DMS 273 (cell line): ENCODE measurements at regions not wholly inside any gene's neighbourhood (a gene's known extent, or its start where the extent isn't known, plus 50 kb on each side); places are given as distances from the start of the nearest gene placed in this dataset.
"Not testable (repeated sequence)": the region's sequence is repeated elsewhere in the genome, so short reads cannot be mapped to it uniquely, and the experiment has no call there.

Experiments
- DNase-seq: peaks from one replicate; lab custom pipeline; 2025; ENCODE audit not compliant: unreplicated experiment; lab: John Stamatoyannopoulos, UW

GRCh38 chr6:50959081-50959641, 140.5 kb downstream of the TFAP2B start:
- DNase-seq: no peak

GRCh38 chr6:50961611-50962010, 142.9 kb downstream of the TFAP2B start:
- DNase-seq: no peak

DNA sequence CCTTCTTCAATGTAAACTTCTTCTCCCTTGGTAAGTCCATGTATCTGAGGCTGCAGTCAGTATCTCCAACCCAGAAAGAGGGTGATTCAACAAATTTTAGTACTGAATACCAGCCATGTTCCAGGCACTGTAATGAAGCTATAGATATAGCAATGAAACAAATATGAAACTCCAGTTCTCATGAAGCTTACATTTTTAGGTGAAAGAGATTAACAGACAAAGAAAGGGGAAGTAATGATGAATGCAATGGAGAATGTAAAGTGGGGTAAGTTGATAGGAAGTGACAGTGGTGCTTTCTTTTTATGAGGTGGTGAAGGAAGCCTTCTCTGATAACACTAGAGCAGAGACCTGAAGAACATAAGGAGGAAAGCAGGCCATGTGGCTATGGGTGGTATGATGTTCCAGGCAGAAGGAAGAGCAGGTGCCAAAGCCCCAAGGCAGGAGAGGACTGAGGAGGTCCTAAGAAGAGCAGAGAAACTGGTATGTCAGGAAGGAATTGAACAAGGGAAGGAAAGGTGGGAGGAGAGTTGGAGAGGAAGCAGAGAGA, 143.6 kb downstream of the TFAP2B start:
- DNase-seq: no peak

DNA sequence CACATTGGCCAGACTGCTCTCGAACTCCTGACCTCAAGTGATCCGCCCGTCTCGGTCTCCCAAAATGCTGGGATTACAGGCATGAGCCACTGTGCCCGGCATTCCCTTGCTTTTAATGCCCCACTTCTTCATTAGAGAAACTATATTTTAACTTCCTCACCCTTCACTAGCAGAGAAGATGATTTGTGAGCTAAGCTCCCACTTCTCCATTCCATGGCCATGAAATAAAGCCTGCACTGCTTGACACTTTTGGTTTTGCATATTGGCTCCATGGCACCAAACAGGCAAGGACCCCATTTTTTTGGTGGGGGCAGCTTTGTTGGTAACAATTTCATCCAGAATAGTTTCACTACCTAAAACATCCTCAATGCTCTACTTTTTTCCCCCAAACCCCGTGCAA, 145.3 kb downstream of the TFAP2B start:
- DNase-seq: no peak

DNA sequence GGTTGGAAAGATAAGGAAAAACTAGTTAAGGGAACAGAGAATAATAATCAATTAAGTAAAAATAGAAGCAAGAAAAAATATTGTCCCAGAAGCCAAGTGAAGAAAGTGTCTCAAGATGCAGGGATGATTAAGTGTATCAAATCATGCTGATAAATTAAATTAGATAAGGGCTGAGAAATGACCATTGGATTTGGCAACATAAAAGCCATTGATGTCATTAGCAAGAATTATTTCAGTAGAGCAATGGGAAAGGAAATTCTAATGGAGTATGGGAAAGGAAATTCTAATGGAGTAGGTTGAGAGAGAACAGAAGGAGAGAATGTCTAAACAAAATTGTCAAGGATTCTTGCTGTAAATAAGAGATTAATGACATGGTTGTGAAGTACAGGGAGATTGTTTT, 146.8 kb downstream of the TFAP2B start:
- no peak for DNase-seq

GRCh38 chr6:50966532-50966931, 147.9 kb downstream of the TFAP2B start:
- no peak for DNase-seq

- no peak for DNase-seq
Observed at GRCh38 chr6:50966986-50967385, 148.3 kb downstream of the TFAP2B start.

GRCh38 chr6:50968246-50968645, 149.6 kb downstream of the TFAP2B start:
- DNase-seq: not testable (repeated sequence)

DNA sequence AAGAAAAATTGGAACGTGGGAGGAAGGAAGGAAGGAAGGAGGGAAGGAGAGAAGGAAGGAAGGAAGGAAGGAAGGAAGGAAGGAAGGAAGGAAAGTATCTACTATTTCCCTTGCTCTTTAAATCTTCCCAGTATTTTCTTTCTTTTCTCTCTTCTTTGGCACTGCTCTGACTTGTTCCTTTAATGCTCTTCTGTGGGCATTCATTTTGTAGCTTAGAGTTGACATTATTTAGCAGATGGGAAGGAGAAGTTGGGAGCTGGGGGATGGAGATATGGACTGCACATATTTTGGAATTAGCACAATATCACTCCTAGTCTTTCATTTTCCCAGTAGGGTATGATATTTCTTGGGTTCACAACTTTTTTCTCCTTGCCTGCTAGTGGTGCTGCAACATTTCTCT, 152.2 kb downstream of the TFAP2B start:
- DNase-seq: no peak

- no peak for DNase-seq
Observed at GRCh38 chr6:50973464-50973863, 154.8 kb downstream of the TFAP2B start.

DNA sequence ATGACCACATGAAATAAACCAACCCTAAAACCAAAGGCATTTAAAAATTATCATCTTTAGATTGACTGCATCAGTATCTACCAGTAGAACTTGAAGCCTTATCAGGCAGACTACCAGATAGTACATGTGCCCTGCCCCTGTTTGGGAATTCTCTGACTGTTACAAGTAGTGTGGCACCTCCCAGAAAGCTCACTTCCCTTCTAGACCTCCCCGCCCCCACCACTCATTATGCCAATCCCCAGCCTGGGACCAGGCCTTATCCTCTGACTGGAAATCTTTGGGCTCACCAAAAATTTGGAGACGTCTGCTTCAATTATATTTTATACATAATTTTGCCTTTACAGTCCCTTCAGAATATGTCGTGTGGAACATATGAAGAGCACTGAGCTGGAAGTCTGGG, 155.6 kb downstream of the TFAP2B start:
- no peak for DNase-seq

- DNase-seq: no peak
Observed at GRCh38 chr6:50975216-50975615, 156.5 kb downstream of the TFAP2B start.

DNA sequence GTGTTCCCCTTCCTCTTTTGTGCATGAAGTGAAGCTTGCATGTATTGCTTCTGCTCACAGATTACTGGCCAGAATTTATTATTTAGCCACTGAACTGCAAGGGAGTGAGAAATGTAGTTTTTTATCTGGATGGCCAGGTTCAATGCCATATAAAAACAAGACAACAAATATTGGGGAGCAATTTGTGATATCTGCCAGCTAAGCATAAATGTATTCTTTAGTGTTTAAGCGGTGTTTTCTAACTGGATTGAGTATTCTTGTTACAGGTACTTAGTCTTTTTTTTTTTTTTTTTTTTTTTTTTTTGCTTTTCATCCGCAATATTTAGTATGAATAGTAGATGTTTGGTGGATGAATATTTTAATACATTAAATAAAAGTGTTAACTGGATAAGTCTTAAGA, 158.2 kb downstream of the TFAP2B start:
- no peak for DNase-seq

DNA sequence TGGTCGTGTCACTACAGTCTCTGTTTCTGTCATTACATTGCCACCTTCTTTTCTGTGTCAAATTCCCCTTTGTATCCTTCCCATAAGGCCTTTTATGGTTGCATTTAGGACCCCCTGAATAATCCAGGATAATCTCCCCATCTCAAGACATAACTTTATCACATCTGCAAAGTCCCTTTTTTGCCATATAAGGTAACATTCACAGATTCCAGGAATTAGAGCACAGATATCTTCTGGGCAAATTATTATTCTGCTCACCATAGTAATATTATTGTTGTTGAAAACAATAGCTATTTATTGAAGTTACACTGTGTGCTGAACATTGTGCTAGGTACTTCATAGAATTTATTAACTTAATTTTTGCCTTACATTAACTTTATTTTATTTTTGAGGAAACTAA, 159.1 kb downstream of the TFAP2B start:
- no peak for DNase-seq

GRCh38 chr6:50978380-50979170, 159.9 kb downstream of the TFAP2B start:
- DNase-seq: no peak

GRCh38 chr6:50979171-50979525, 160.5 kb downstream of the TFAP2B start:
- no peak for DNase-seq

- no peak for DNase-seq
Observed at GRCh38 chr6:50984135-50984534, 165.5 kb downstream of the TFAP2B start.

DNA sequence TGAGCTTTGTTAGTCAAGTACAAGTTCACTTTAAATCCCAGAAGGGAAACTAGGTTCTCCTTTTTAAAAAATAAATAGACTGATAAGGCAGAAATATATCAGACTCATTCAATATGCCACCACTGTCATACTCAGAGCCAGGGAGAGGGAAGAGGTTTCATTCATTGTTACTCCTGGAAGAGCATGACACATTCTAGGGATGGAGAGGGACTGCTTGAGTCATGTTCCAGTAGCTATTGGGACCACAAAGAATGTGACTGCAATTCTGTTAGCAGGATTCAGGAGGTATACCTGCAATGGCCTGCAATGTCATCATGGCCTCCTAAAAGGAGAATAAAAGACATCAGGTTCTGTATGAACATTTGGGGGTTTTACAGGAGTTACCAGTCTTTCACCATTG, 167.6 kb downstream of the TFAP2B start:
- DNase-seq: no peak

DNA sequence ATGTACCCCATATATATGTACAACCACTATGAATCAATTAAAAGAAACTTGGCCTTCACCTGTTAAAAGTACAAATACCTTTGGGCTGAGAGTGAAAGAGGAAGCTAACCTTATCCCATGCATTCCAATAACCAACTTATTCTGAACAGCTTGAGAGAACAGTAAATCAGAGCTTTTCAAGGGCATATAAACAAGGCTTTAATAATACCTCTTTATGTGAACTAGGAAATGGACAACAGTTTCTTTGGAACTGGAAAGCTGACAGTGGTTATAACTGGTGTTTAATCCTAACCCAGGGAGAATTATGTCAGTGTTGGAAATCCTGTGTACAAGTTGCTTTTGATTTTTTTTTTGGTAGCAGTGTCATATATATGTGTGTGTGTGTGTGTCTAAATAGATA, 170.5 kb downstream of the TFAP2B start:
- DNase-seq: no peak

GRCh38 chr6:50990750-50991446, 172.2 kb downstream of the TFAP2B start:
- no peak for DNase-seq

- DNase-seq: no peak
Observed at GRCh38 chr6:50992232-50992631, 173.6 kb downstream of the TFAP2B start.
